Epithelial cell of prostate (primary cell): ENCODE measurements at regions not wholly inside any gene's neighbourhood (a gene's known extent, or its start where the extent isn't known, plus 50 kb on each side); places are given as distances from the start of the nearest gene placed in this dataset.
"Not testable (repeated sequence)": the region's sequence is repeated elsewhere in the genome, so short reads cannot be mapped to it uniquely, and the experiment has no call there.

Experiments
- DNase-seq: peaks from one replicate; pipeline ENCODE4 v3.0.0-alpha.2; 2011; ENCODE audit warnings: low read depth, low spot score
- H3K27ac ChIP-seq: fragments of 450-650 bp; 2 replicates; pipeline ENCODE4 v1.5.1; 2017; ENCODE audit warnings: mild to moderate bottlenecking

DNA sequence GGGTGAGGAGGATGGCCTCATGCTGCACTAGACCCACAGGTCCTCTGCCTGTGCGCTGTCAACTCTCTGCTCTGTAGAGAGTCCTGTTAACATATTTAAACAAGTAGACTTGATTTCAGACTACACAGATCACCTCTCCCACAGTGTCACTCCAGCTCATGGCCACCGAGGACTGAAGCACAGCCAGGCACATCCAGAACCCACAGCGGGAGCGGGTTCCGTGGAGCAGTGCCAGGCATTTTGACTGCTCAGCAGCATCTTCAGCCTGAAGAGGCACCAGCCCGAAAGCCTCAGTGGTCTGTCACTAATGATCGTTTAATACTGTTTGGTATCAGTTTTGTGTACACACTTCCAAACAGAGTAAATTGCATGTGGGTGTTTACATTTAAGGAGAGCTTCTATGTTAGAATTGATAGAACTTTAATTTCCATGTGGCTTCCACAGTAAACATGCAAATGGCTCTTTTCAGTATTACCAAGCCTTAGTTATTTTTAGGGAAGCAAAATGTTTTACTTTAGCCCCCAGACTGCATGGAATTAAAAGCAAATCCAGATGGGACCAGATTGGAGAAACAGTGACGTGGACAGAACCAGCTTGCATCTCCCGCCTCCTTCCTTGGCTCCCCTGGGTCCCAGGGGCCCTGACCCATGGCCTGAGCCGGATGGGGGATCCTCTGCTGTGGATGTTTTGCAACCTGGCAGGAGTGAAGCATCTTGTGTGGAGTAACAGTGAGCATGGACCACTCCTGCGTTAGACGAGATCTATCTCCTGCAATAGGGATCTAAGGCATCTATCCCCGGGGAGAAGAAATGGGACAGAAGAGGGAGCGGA is 196.7 kb upstream of the CDH4 start:
- H3K27ac ChIP-seq, result no peak overlapping the region
- no peak for DNase-seq

GRCh38 chr20:61056116-61056515 is 195.9 kb upstream of the CDH4 start:
- no peak for DNase-seq
- no peak overlapping the region for H3K27ac ChIP-seq

- DNase-seq, result no peak
- H3K27ac ChIP-seq, result no peak overlapping the region
Observed at GRCh38 chr20:61056627-61057442, 195.2 kb upstream of the CDH4 start.

DNA sequence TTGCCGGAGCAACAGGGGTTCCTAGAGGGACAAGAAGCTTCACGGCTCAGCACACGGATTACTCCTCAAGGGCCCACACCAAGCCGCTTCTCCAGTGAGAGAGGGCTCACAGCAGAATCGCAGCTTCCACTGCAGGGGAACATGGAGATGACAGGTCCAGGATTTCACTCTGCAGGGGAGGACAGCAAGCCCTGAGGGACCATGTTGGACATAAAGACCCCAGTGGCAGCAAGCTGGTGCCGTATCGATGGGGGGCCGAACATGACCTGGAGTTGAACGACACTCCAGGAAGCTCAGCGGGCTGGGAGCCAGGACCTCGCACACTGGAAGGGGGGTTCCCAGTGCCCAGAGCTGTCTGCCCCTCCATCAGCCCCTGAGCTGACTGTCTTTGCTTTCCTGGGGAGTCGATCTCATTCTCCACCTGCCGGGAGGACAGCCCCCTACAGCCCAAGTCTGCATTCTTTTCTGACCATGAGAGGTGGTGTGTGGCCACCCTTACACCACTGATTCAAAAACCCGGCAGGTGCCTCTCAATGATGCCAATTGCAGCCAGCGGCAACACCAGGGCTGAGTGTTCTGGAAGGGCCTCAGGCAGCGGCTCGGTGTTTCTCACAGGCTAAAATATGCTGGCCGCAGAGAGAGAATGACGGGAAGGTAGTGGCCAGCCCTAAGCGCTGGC is 194.5 kb upstream of the CDH4 start:
- no peak overlapping the region for H3K27ac ChIP-seq
- DNase-seq, result no peak

- no peak overlapping the region for H3K27ac ChIP-seq
- no peak for DNase-seq
Observed at GRCh38 chr20:61061981-61062380, 190.1 kb upstream of the CDH4 start.

- no peak overlapping the region for H3K27ac ChIP-seq
- no peak for DNase-seq
Observed at GRCh38 chr20:61065853-61066252, 186.2 kb upstream of the CDH4 start.

DNA sequence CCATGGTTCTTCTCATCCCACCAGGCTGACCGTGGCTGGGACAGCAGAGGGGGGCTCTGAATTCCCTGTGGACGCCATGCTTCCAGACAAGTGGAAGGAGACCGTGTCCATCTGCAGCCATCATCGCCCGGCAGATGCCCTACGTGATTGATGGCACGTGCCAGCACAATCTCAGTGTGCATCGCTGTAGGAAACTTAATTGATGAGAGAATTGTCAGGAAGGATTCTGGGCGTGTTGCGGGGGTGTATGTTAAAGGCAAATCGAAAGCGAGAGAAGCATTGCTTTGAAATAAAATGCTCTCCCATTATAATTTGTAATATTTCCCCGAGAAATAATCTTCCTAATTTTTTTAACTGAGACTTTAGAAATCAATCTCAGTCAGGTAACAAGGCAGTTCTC is 185.5 kb upstream of the CDH4 start:
- DNase-seq, result no peak
- no peak overlapping the region for H3K27ac ChIP-seq

DNA sequence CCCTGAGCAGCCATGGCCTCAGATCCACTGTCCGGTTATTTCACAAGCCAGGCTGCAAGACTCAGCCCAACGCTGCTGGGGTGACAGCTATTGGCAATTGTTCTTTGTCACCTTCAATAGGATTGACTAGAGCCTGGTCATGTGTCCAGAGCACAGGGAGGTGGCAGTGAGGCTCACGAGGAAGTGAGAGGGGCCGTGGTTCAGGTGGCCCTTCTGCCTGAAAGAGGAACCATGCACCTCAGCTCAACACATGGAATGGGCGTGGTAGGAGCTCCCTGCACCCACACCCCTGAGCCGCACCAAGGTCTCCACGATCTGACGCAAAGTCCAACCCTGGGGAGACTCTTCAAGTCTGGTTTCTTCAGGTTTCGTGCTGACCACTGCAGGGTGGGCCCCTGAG is 184.8 kb upstream of the CDH4 start:
- no peak for DNase-seq
- H3K27ac ChIP-seq, result no peak overlapping the region

DNA sequence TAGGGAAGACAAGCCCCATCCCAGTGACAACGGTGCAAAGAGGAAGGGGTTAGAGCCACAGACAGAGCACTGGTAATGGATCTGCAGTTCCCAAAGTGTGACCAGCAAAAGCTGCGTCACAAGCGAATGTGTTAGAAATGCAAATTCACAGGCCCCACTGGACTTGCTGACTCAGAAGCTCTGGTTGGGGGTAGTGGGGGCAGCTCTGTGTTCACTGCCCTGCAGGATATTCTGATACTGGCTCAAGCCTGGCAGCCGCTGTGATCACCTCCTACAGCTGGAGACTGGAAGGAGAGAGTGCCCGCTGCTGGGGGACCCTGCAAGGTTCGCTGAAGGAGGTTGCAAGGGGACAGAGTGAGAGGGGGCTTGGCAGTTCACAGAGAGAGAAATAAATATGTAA is 179.7 kb upstream of the CDH4 start:
- H3K27ac ChIP-seq, result no peak overlapping the region
- DNase-seq, result no peak

- H3K27ac ChIP-seq, result no peak overlapping the region
- no peak for DNase-seq
Observed at GRCh38 chr20:61073376-61073775, 178.7 kb upstream of the CDH4 start.

DNA sequence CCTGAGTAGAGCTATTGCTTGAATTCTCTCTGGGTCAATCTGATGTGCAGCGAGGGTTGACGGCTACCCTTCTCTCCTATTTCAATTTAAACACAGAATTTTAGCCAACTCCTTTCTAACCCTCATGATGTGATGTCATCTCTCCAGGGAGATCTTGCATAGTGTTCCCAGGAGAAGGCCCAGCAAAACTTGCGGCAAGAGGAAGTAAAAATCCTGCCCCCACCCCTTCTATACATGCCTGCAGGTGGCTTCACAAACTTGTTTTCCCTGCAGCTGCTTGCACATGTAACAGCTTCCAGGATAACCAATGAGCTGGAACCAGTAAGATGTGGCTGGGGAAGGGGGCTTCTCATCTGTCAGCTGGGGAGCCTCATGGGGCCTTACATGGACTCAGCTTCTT is 169.3 kb upstream of the CDH4 start:
- no peak overlapping the region for H3K27ac ChIP-seq
- no peak for DNase-seq

GRCh38 chr20:61083431-61083830 is 168.6 kb upstream of the CDH4 start:
- no peak overlapping the region for H3K27ac ChIP-seq
- DNase-seq, result no peak

GRCh38 chr20:61086031-61086430 is 166.0 kb upstream of the CDH4 start:
- H3K27ac ChIP-seq, result no peak overlapping the region
- DNase-seq, result no peak

DNA sequence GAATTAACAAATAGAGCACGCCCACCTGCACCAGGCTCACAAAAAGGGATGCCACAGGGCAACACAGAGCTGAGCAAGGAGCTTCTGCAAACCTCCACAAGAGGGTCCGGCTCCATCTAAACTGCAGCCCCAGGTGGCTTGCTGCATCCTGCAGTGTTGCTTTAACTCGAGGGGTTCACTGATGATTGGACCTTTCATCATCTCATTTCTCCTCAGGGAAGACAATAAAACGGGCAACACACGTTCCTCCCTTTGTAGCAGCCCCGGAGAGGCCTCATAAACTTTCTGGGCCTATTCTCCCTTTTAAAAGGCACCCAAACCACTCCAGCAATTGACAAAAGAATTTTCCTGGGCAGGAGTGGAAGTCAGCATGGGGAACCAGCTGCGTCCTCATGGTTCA is 161.5 kb upstream of the CDH4 start:
- H3K27ac ChIP-seq, result no peak overlapping the region
- DNase-seq, result no peak

DNA sequence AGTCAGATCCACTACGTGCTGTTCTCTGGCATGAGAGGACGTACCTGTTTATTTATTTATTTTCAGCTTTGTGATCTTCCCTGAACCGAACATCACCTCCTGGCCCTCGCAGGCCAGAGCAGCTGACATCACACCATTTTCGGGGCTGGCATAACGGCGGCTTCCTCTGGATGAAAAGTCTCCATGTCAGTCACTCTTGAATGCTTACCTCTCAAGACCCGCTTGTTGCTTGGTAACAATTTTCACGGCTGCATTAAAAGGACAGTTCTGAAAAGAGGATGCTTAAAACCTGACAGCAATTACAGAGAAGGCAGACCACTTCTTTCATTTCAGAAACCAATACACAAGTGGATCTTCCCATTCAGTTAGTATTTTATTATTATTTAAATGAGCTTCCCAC is 159.8 kb upstream of the CDH4 start:
- DNase-seq, result no peak

DNA sequence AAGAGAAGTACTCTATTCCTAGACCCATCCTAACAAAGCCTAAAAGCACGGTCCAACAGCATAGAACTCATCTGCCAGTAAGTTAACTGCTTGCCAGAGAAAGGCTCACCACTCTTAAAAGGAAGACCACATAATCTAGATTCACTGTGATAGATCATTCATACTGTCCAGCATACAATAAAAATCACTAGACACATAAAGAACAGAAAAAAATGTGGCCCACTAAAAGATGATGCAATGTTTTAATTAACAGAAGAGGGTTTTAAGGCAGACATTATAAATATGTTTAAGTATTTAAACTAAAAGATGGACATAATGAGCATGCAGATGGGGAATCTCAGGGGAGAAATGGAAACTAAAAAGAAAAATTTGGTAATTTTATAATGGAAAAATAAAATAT is 157.5 kb upstream of the CDH4 start:
- DNase-seq, result no peak
- H3K27ac ChIP-seq, result no peak overlapping the region

More for the DNA sequence above, 159.8 kb upstream of the CDH4 start:
- H3K27ac ChIP-seq, result no peak overlapping the region

GRCh38 chr20:61096463-61096862 is 155.6 kb upstream of the CDH4 start:
- H3K27ac ChIP-seq, result no peak overlapping the region
- DNase-seq, result no peak

DNA sequence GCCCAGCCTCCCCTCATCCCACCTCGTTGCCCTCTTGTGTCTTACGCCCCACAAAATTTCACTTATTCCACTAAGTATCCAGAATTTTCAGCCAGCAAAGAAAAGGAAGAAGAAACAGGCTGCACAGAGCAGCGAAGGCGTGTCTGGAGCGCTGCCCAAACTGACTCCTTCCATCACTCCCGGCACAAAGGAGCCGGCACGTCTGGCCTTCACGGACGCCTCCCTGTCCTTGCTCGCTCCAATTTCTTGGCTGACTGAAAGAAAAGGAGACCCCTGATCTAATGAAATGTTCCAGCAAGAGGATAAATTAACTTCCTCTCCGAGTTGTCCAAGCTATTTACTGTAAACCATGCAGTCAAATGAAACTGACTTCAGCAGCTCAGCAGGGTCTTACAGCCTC is 152.3 kb upstream of the CDH4 start:
- DNase-seq, result no peak
- H3K27ac ChIP-seq, result no peak overlapping the region

DNA sequence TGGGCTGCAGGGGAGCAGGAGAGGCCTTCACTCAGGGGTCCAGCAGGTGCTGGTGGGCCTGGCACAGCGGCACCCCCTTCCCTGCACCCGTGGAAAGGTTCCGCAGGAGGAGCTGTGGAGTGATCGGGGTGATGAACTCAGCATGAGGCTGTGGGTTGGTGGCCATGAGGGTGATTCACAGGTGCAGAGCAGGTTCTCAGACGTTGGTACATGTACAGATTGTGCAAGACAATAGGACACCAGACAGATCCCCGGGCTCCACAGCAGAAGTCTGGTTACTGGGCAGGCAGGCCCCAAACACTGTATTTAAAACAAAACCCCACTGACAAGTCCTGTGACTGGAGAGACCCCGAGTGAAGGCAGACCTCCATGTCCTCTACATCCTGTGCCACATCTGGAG is 151.6 kb upstream of the CDH4 start:
- no peak overlapping the region for H3K27ac ChIP-seq
- DNase-seq, result peak; percentile 41

GRCh38 chr20:61101321-61101720 is 150.7 kb upstream of the CDH4 start:
- not testable (repeated sequence) for DNase-seq, H3K27ac ChIP-seq

DNA sequence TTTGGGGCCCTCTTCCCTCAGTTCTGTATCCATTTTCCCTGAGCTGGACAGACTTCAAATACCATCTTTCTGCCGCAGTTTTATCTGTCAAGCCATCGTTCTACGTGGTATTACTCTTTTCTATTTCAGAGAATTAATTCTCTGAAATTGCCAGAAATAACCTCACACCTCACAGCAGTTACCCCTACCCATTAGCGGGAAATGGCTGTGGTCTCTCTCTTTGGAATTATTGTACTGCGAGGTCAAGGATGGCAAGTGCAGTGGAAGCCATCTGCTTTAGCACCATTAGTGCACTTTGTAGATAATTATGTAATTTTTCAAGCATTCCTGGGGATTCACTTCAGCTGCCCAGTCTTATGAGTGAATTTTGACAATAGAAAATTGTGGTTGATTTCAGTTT is 147.8 kb upstream of the CDH4 start:
- H3K27ac ChIP-seq, result no peak overlapping the region
- no peak for DNase-seq
